ENCODE measurements at regions not wholly inside any gene's neighbourhood (a gene's known extent, or its start where the extent isn't known, plus 50 kb on each side); places are given as distances from the start of the nearest gene placed in this dataset.

DNA sequence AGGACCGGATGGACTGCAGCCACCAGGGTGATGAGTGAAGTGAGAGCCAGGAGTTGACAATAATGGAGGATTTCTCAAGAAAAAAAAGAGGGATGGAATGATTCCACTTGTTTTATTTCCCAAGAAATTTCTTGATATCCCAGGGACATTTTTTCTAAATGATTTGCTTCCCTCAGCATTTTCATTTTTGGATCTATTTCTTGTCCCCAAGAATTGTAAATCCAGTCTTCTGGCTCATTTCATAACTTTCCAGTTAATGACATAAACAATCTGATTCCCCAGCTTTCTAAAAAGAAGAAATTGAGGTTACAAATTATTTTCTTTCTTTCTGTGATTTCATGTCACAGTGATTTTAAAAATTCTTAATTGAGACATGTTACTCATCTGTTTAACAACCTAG lies 446.5 kb downstream of the PRR16 start:
- TF ChIP-seq, protein P1, sequence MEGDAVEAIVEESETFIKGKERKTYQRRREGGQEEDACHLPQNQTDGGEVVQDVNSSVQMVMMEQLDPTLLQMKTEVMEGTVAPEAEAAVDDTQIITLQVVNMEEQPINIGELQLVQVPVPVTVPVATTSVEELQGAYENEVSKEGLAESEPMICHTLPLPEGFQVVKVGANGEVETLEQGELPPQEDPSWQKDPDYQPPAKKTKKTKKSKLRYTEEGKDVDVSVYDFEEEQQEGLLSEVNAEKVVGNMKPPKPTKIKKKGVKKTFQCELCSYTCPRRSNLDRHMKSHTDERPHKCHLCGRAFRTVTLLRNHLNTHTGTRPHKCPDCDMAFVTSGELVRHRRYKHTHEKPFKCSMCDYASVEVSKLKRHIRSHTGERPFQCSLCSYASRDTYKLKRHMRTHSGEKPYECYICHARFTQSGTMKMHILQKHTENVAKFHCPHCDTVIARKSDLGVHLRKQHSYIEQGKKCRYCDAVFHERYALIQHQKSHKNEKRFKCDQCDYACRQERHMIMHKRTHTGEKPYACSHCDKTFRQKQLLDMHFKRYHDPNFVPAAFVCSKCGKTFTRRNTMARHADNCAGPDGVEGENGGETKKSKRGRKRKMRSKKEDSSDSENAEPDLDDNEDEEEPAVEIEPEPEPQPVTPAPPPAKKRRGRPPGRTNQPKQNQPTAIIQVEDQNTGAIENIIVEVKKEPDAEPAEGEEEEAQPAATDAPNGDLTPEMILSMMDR (IDR thresholded peaks at IDR 0.05), result no peak
- no peak for TF ChIP-seq POLR2A (IDR thresholded peaks at IDR 0.05)
